Small intestine (tissue), 7 donors: ENCODE measurements at regions not wholly inside any gene's neighbourhood (a gene's known extent, or its start where the extent isn't known, plus 50 kb on each side); places are given as distances from the start of the nearest gene placed in this dataset.

ENCODE experiments used
- DNase-seq, 2 donors: peaks; one replicate each; pipeline versions ENCODE4 v3.0.0 to v3.0.0-alpha.2; 2013
- FAIRE-seq: peaks from 2 replicates; lab custom pipeline; 2012; peaks lifted over from hg19 to GRCh38; lab: Jason Lieb, UNC
- H3K27ac ChIP-seq, 3 donors: one replicate each; pipeline ENCODE4 v1.5.1; 2013; ENCODE audit warnings: low read length in 2 of 3, mild to moderate bottlenecking in 2 of 3, control low read depth in 1 of 3, inconsistent platforms in 1 of 3, low read depth in 1 of 3, moderate library complexity in 1 of 3
- H3K27me3 ChIP-seq, 3 donors: one replicate each; pipeline ENCODE4 v1.6.1; 2013; ENCODE audit warnings: low read length in 3 of 3, inconsistent platforms in 1 of 3; ENCODE audit not compliant: control insufficient read depth in 3 of 3, insufficient read depth in 3 of 3
- H3K36me3 ChIP-seq, 3 donors: one replicate each; pipeline ENCODE4 v1.6.1; 2013; ENCODE audit warnings: low read length in 3 of 3, inconsistent platforms in 1 of 3, low read depth in 1 of 3, mild to moderate bottlenecking in 1 of 3, moderate library complexity in 1 of 3; ENCODE audit not compliant: control insufficient read depth in 3 of 3, insufficient read depth in 2 of 3
- H3K4me1 ChIP-seq, 3 donors: one replicate each; pipeline ENCODE4 v1.6.1; 2013; ENCODE audit warnings: low read length in 2 of 3, inconsistent platforms in 1 of 3, low read depth in 1 of 3, mild to moderate bottlenecking in 1 of 3, moderate library complexity in 1 of 3; ENCODE audit not compliant: control insufficient read depth in 3 of 3, insufficient read depth in 2 of 3
- H3K4me3 ChIP-seq, 3 donors: one replicate each; pipeline ENCODE4 v1.5.1; 2013; ENCODE audit warnings: low read length in 3 of 3, control low read depth in 1 of 3, inconsistent platforms in 1 of 3, low read depth in 1 of 3, mild to moderate bottlenecking in 1 of 3, moderate library complexity in 1 of 3
- H3K9me3 ChIP-seq, 2 donors: one replicate each; pipeline ENCODE4 v1.6.1; 2013; ENCODE audit warnings: low read depth in 1 of 2, low read length in 1 of 2; ENCODE audit not compliant: control insufficient read depth in 2 of 2, insufficient read depth in 1 of 2
- WGBS, 3 donors: extraction: QIAGEN DNeasy Blood & Tissue Kit; methylation state at CpG; one replicate each; pipeline ENCODE4 v1.1.7; 2013; 5-methylcytosine and 5-hydroxymethylcytosine counted together
- donor health status: healthy with polysubstance abuse.
- donor health status: control.
- donor health status: control.
- donor health status: Bipolar disorder and iron deficiency.
- donor health status: healthy.

- H3K27ac ChIP-seq: no peak overlapping the region
- no peaks in the 10 kb centered on the region for H3K27me3 ChIP-seq
- FAIRE-seq (no peak), DNase-seq (no peak)
- H3K4me1 ChIP-seq: no peaks in the 10 kb centered on the region
- no peaks in the 10 kb centered on the region for H3K36me3 ChIP-seq
- no peaks in the 10 kb centered on the region for H3K9me3 ChIP-seq
- H3K4me3 ChIP-seq: no peak overlapping the region
- 74 to 77% (median 74%) methylated on average over 2 of the region's 2 CpGs for WGBS, 3 donors
These were observed 240.0 kb downstream of the DIO2 start for GRCh38 chr14:79971330-79971729.

- FAIRE-seq (no peak), DNase-seq (no peak)
- Histone ChIP-seq H3K27me3 (no peaks in the 10 kb centered on the region), H3K4me1 (no peaks in the 10 kb centered on the region), H3K4me3 (no peak overlapping the region), H3K27ac (no peak overlapping the region), H3K36me3 (no peaks in the 10 kb centered on the region), H3K9me3 (no peaks in the 10 kb centered on the region)
- WGBS, 3 donors: 38 to 42% (median 42%) methylated on average over 2 of the region's 2 CpGs
These were observed 243.9 kb downstream of the DIO2 start for GRCh38 chr14:79967453-79967852.

DNA sequence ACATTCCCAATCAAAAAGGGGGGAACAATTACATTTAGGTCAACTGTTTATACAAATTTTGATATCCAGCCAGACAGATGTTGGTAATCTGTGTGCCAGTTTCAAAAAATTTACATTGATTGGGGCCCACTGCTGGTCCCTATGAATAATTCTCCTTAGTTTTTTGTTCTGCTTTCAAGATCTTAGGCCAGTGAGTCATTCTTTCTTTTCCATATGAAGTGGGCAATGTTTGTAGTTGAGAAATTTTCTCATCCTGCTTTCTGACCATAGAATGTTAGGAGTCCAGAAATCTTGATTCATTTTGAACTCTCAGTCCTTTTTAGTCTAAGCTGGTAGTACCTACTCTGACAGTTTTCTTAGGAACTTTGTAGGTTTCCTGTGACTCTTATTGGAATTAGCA lies 244.3 kb downstream of the DIO2 start:
- no peak for FAIRE-seq

DNA sequence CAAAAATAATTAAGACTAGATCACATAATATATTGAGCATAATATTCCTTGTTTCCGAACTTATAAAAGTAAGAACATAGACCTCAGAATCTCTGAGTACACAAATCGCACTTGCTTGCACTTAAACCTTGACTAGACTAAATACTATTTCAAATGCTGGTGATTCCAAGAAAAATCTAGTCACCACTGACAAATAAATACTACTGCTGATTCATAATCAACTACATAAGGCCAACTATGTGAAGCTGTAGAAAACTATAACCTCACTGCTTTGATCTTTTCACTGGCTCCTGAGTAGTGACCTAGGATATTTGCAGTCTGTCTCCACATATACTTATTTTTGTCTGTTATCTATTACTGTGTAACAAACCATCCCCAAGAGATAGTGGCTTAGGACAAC lies 245.4 kb downstream of the DIO2 start:
- no peaks in the 10 kb centered on the region for H3K27me3 ChIP-seq
- H3K4me3 ChIP-seq: no peak overlapping the region
- WGBS, 3 donors: 87 to 90% (median 88%) methylated on average over 2 of the region's 2 CpGs
- no peak overlapping the region for H3K27ac ChIP-seq
- FAIRE-seq: no peak
- no peaks in the 10 kb centered on the region for H3K9me3 ChIP-seq
- no peaks in the 10 kb centered on the region for H3K4me1 ChIP-seq
- no peaks in the 10 kb centered on the region for H3K36me3 ChIP-seq
- DNase-seq: no peak

More for the DNA sequence above, 244.3 kb downstream of the DIO2 start:
- Histone ChIP-seq H3K4me1 (no peaks in the 10 kb centered on the region), H3K9me3 (no peaks in the 10 kb centered on the region), H3K27ac (no peak overlapping the region), H3K36me3 (no peaks in the 10 kb centered on the region), H3K4me3 (no peak overlapping the region), H3K27me3 (no peaks in the 10 kb centered on the region)
- DNase-seq: no peak

GRCh38 chr14:79961197-79961596 lies 250.1 kb downstream of the DIO2 start:
- WGBS, 3 donors: 43 to 52% (median 49%) methylated on average over 2 of the region's 2 CpGs
- no peaks in the 10 kb centered on the region for H3K4me1 ChIP-seq
- H3K27ac ChIP-seq: no peak overlapping the region
- H3K9me3 ChIP-seq: no peaks in the 10 kb centered on the region
- FAIRE-seq: no peak
- no peak for DNase-seq
- H3K36me3 ChIP-seq: no peaks in the 10 kb centered on the region
- H3K4me3 ChIP-seq: no peak overlapping the region
- H3K27me3 ChIP-seq: no peaks in the 10 kb centered on the region

DNA sequence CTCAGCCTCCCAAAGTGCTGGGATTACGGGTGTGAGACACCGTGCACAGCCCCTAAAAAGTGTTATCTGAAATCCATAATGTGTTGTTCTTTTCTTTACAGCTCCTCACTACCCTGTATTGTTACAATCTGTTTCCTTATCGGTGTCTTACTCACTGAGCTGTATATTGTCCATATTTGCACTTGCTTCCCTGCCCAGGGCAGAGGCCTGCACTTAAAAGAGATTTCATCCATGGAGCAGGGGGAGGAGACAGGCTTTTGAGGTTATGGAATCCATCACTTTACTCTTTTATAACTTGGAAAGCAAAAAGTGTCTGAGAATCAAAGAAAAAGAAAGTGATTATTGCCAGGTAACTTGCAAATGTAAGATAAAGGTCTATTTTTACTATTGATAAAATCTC lies 251.0 kb downstream of the DIO2 start:
- 14 to 60% (median 31%) methylated on average over 3 of the region's 3 CpGs for WGBS, 3 donors
- no peak overlapping the region for H3K27ac ChIP-seq
- FAIRE-seq (no peak), DNase-seq (peak in 1 of 2 donors; percentile 2)
- H3K27me3 ChIP-seq: no peaks in the 10 kb centered on the region
- H3K36me3 ChIP-seq: no peaks in the 10 kb centered on the region
- H3K4me3 ChIP-seq: no peak overlapping the region
- no peaks in the 10 kb centered on the region for H3K9me3 ChIP-seq
- H3K4me1 ChIP-seq: no peaks in the 10 kb centered on the region

DNA sequence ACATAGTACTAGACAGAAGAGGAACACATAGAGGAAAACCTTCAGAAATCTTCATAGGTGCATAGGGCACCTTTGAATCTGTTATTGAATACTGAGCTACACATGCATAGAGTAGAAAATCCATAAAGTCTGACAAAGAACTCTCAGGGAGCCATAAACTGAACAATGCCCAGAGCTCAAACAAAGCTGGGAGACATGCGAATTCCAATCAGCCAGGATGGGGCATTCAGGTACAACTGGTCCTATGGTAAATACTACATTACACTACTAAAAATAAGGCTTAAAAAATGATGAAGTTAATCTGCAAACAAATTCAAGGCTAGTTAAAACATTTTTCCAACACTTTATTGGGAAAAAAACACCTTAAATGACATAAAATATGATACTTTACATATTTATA lies 259.7 kb downstream of the DIO2 start:
- 80 to 93% (median 86%) methylated on average over 1 of the region's 1 CpG for WGBS, 3 donors
- FAIRE-seq (no peak), DNase-seq (no peak)
- H3K36me3 ChIP-seq: no peaks in the 10 kb centered on the region
- peaks cover 0 to 5% of the 10 kb centered on the region in 2 donors for H3K9me3 ChIP-seq
- no peak overlapping the region for H3K27ac ChIP-seq
- no peaks in the 10 kb centered on the region for H3K4me1 ChIP-seq
- no peak overlapping the region for H3K4me3 ChIP-seq
- H3K27me3 ChIP-seq: no peaks in the 10 kb centered on the region

DNA sequence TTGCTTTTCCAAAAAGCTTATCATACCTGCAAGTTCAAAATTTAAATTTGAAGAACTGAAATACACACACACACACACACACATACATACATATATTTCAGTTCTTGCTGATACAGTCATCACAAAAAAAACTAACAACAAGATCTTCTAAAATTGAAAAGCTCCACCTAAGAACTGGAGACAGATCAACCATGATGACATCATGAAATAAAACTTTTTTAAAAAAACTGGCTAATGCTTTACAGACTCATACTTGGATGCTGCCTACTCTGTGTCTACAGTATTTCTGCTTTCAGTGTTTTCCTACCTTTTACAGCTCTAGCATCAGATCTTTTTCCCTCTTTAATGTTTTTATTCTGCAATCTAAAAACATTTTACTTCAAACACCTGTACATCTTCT lies 261.4 kb downstream of the DIO2 start:
- Histone ChIP-seq H3K36me3 (no peaks in the 10 kb centered on the region), H3K27me3 (no peaks in the 10 kb centered on the region), H3K4me3 (no peak overlapping the region), H3K4me1 (no peaks in the 10 kb centered on the region), H3K9me3 (peaks cover 0 to 5% of the 10 kb centered on the region in 2 donors), H3K27ac (no peak overlapping the region)
- DNase-seq (no peak), FAIRE-seq (no peak)

DNA sequence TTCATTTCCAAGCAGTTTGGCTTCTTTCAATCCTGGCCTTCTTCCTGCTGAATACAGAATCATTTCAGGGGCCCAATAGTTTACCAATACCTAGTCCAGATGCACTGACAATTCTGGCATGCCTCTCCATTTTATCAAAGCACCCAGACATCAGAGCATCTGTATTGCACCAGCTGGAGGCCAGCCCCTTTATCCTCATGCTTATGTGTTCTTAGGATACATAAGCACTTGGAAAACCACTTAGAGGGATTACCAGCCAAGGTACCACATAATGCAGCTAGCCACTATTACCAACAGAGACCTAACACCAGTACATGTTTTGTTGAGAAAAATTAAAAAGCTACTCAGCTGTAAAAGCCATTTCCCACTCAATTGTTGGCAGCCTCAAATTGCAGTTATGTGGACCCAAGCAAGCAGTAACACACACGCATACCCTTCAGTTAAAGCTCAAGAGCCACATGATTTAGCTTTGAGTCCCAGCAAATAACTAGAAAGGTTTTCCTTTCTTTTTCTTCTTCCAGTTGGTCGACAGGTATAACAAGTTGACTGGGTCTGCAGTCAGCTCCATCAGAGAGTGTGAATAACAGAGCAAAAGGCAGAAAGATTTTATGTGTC lies 263.8 kb downstream of the DIO2 start:
- WGBS, 3 donors: 73 to 81% (median 78%) methylated on average over 2 of the region's 2 CpGs
- H3K4me1 ChIP-seq: no peaks in the 10 kb centered on the region
- no peaks in the 10 kb centered on the region for H3K36me3 ChIP-seq
- no peaks in the 10 kb centered on the region for H3K27me3 ChIP-seq
- no peak overlapping the region for H3K4me3 ChIP-seq
- DNase-seq (no peak), FAIRE-seq (no peak)
- no peaks in the 10 kb centered on the region for H3K9me3 ChIP-seq
- H3K27ac ChIP-seq: no peak overlapping the region
